ENCODE measurements at regions not wholly inside any gene's neighbourhood (a gene's known extent, or its start where the extent isn't known, plus 50 kb on each side); places are given as distances from the start of the nearest gene placed in this dataset.

- no peak overlapping the region for H3K4me3 ChIP-seq
- H3K9me3 ChIP-seq: no peaks in the 10 kb centered on the region
- no peaks in the 10 kb centered on the region for H3K36me3 ChIP-seq
- no peaks in the 10 kb centered on the region for H3K4me1 ChIP-seq
- intact Hi-C loops (cut with DNase I): no loop called here
- H3K27me3 ChIP-seq (ENCODE audit: low read depth): no peaks in the 10 kb centered on the region
- no peak overlapping the region for H3K27ac ChIP-seq
- TF ChIP-seq CTCF (IDR thresholded peaks at IDR 0.05): no peak
- DNase-seq (no peak), ATAC-seq (no peak)
Measured at GRCh38 chr3:4138786-4139431, 164.3 kb upstream of the SETMAR start.

- DNase-seq (no peak), ATAC-seq (no peak)
- Histone ChIP-seq H3K4me1 (no peaks in the 10 kb centered on the region), H3K27ac (no peak overlapping the region), H3K27me3 (ENCODE audit: low read depth) (no peaks in the 10 kb centered on the region), H3K9me3 (no peaks in the 10 kb centered on the region), H3K36me3 (no peaks in the 10 kb centered on the region), H3K4me3 (no peak overlapping the region)
- no peak for TF ChIP-seq CTCF (IDR thresholded peaks at IDR 0.05)
- intact Hi-C loops (cut with DNase I): no loop called here
Measured at GRCh38 chr3:4139462-4140140, 163.6 kb upstream of the SETMAR start.

GRCh38 chr3:4140921-4141320 is 162.2 kb upstream of the SETMAR start:
- H3K27me3 ChIP-seq (ENCODE audit: low read depth): no peaks in the 10 kb centered on the region
- no peak for ATAC-seq

GRCh38 chr3:4147556-4148118 is 155.5 kb upstream of the SETMAR start:
- H3K9me3 ChIP-seq: no peaks in the 10 kb centered on the region
- no peak overlapping the region for H3K27ac ChIP-seq
- intact Hi-C loops (cut with DNase I): no loop called here

More at GRCh38 chr3:4140921-4141320, 162.2 kb upstream of the SETMAR start:
- Histone ChIP-seq H3K27ac (no peak overlapping the region), H3K4me1 (no peaks in the 10 kb centered on the region), H3K4me3 (no peak overlapping the region), H3K9me3 (no peaks in the 10 kb centered on the region), H3K36me3 (no peaks in the 10 kb centered on the region)
- intact Hi-C loops (cut with DNase I): no loop called here
- no peak for DNase-seq
- no peak for TF ChIP-seq CTCF (IDR thresholded peaks at IDR 0.05)

GRCh38 chr3:4149296-4149695 is 153.9 kb upstream of the SETMAR start:
- intact Hi-C loops (cut with DNase I): no loop called here

More at GRCh38 chr3:4147556-4148118, 155.5 kb upstream of the SETMAR start:
- DNase-seq (no peak), ATAC-seq (no peak)
- H3K27me3 ChIP-seq (ENCODE audit: low read depth): no peaks in the 10 kb centered on the region
- TF ChIP-seq CTCF (IDR thresholded peaks at IDR 0.05): no peak
- H3K36me3 ChIP-seq: no peaks in the 10 kb centered on the region
- no peak overlapping the region for H3K4me3 ChIP-seq
- H3K4me1 ChIP-seq: no peaks in the 10 kb centered on the region

More at GRCh38 chr3:4149296-4149695, 153.9 kb upstream of the SETMAR start:
- no peaks in the 10 kb centered on the region for H3K9me3 ChIP-seq
- DNase-seq (no peak), ATAC-seq (no peak)
- no peak for TF ChIP-seq CTCF (IDR thresholded peaks at IDR 0.05)
- no peaks in the 10 kb centered on the region for H3K36me3 ChIP-seq
- no peaks in the 10 kb centered on the region for H3K4me1 ChIP-seq
- no peak overlapping the region for H3K4me3 ChIP-seq
- H3K27ac ChIP-seq: no peak overlapping the region
- H3K27me3 ChIP-seq (ENCODE audit: low read depth): no peaks in the 10 kb centered on the region

Measured in lower lobe of right lung (tissue), 2 donors.